Esophagus muscularis mucosa (tissue), 4 donors: ENCODE measurements at regions not wholly inside any gene's neighbourhood (a gene's known extent, or its start where the extent isn't known, plus 50 kb on each side); places are given as distances from the start of the nearest gene placed in this dataset.

Experiments
- DNase-seq: peaks from one replicate; pipeline ENCODE4 v3.0.0-alpha.2; 2017; ENCODE audit errors: extremely low spot score
- H3K27ac ChIP-seq, 4 donors: fragments of 200-600 bp; sonication (generic); replicated peaks in 1 of 4; 1 replicate in 3 of 4; 2 replicates in 1 of 4; pipeline ENCODE4 v1.5.1; 2016 to 2019; ENCODE audit warnings: mild to moderate bottlenecking in 1 of 4
- H3K27me3 ChIP-seq, 4 donors: fragments of 200-600 bp; sonication (generic); one replicate each; pipeline versions ENCODE4 v1.5.1 to v1.6.0; 2016 to 2019
- H3K36me3 ChIP-seq, 4 donors: fragments of 200-600 bp; sonication (generic); one replicate each; pipeline ENCODE4 v1.5.1; 2016 to 2019
- H3K4me1 ChIP-seq, 4 donors: fragments of 200-600 bp; sonication (generic); one replicate each; pipeline ENCODE4 v1.5.1; 2016 to 2019
- H3K4me3 ChIP-seq, 4 donors: fragments of 200-600 bp; sonication (generic); 1 replicate in 2 of 4; 2 replicates in 2 of 4; pipeline ENCODE4 v1.5.1; 2016 to 2019; ENCODE audit warnings: mild to moderate bottlenecking in 4 of 4, moderate library complexity in 1 of 4
- H3K9me3 ChIP-seq, 4 donors: fragments of 200-600 bp; sonication (generic); 1 replicate in 3 of 4; 2 replicates in 1 of 4; pipeline ENCODE4 v1.5.1; 2016 to 2019
- EP300 ChIP-seq: sonication (generic); formaldehyde crosslinking; IDR thresholded peaks from one replicate; pipeline ENCODE4 v1.6.1; 2017; ENCODE audit warnings: antibody characterized with exemption
- POLR2A ChIP-seq: fragments of 450-650 bp; IDR thresholded peaks from one replicate; pipeline ENCODE4 v1.6.1; 2017; ENCODE audit warnings: antibody characterized with exemption, moderate library complexity, mild to moderate bottlenecking, low read depth
- POLR2AphosphoS5 ChIP-seq, 2 donors: sonication (generic); formaldehyde crosslinking; IDR thresholded peaks; one replicate each; pipeline ENCODE4 v1.6.1; 2017; ENCODE audit warnings: antibody characterized with exemption in 2 of 2
- WGBS: methylation state at CpG from one replicate; pipeline ENCODE4 v1.1.5; 2018; 5-methylcytosine and 5-hydroxymethylcytosine counted together
- intact Hi-C: fragments of 100-400 bp; cut with DNase I; formaldehyde crosslinking; loops from one replicate; pipeline ENCODE4 v1.15.1; 2023
- TF ChIP-seq, protein P1 (sequence below), 3 experiments: fragments of 200-600 bp in 2 of 3; fragments of 450-650 bp in 1 of 3; sonication (generic) in 2 of 3; IDR thresholded peaks; one replicate each; pipeline ENCODE4 v1.5.1; 2017 to 2019; ENCODE audit warnings: antibody characterized with exemption in 3 of 3, mild to moderate bottlenecking in 2 of 3, moderate library complexity in 1 of 3

- TF ChIP-seq EP300 (no peak), POLR2A (no peak), POLR2AphosphoS5 (IDR thresholded peaks at IDR 0.05) (no peak)
- TF ChIP-seq, protein P1, sequence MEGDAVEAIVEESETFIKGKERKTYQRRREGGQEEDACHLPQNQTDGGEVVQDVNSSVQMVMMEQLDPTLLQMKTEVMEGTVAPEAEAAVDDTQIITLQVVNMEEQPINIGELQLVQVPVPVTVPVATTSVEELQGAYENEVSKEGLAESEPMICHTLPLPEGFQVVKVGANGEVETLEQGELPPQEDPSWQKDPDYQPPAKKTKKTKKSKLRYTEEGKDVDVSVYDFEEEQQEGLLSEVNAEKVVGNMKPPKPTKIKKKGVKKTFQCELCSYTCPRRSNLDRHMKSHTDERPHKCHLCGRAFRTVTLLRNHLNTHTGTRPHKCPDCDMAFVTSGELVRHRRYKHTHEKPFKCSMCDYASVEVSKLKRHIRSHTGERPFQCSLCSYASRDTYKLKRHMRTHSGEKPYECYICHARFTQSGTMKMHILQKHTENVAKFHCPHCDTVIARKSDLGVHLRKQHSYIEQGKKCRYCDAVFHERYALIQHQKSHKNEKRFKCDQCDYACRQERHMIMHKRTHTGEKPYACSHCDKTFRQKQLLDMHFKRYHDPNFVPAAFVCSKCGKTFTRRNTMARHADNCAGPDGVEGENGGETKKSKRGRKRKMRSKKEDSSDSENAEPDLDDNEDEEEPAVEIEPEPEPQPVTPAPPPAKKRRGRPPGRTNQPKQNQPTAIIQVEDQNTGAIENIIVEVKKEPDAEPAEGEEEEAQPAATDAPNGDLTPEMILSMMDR (IDR thresholded peaks at IDR 0.05): no peak
- Histone ChIP-seq H3K9me3 (no peaks in the 10 kb centered on the region), H3K36me3 (no peaks in the 10 kb centered on the region), H3K4me3 (no peak overlapping the region), H3K4me1 (peaks cover 0 to 11% (median 3%) of the 10 kb centered on the region in 4 donors), H3K27ac (no peak overlapping the region), H3K27me3 (no peaks in the 10 kb centered on the region)
- intact Hi-C loops: no loop called here
- no peak for DNase-seq
- WGBS: 43% methylated on average over 4 of the region's 4 CpGs
Measured at GRCh38 chrX:21158678-21159077, 215.5 kb upstream of the CNKSR2 start.

DNA sequence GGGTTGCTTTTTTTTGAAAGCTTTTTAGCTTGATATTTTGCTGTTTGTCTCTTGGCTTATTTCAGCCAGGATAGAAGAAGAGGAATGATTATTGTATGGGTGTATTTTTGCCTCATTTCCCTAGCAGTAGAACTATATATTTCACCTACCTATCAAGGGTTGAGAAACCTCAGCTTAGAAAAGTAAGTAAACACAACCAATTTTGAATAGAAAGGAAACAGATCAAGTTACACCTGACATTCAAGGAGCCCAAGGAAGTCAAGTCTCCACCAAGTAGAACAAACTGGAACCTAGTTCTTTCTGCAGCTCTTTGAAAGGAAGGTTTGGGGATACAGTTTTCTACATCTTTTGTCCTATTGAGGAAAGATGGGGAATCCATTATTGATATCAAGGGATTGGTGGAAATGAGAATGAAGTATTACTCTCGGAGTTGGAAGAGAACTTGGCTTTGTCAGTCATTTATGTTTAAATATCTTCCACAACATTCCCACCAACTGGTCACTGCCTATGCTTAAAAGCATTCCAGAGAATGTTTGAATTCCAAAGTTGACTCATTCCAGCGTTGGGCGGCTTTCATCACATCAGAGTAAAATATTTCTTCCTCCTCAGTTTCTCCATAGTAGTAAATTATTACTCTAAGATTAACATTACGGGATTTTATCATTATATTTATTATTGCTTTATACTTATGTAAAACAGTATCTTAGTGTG, 207.8 kb upstream of the CNKSR2 start:
- no peak overlapping the region for H3K4me3 ChIP-seq
- H3K4me1 ChIP-seq: peaks cover 0 to 13% (median 0%) of the 10 kb centered on the region in 4 donors
- TF ChIP-seq, protein P1 (IDR thresholded peaks at IDR 0.05): no peak
- no peak for TF ChIP-seq POLR2AphosphoS5 (IDR thresholded peaks at IDR 0.05)
- TF ChIP-seq EP300: no peak
- TF ChIP-seq POLR2A: no peak
- no peak for DNase-seq
- H3K27ac ChIP-seq: no peak overlapping the region
- H3K9me3 ChIP-seq: no peaks in the 10 kb centered on the region
- intact Hi-C loops: no loop called here
- no peaks in the 10 kb centered on the region for H3K27me3 ChIP-seq
- H3K36me3 ChIP-seq: no peaks in the 10 kb centered on the region
- 49% methylated on average over 4 of the region's 4 CpGs for WGBS

DNA sequence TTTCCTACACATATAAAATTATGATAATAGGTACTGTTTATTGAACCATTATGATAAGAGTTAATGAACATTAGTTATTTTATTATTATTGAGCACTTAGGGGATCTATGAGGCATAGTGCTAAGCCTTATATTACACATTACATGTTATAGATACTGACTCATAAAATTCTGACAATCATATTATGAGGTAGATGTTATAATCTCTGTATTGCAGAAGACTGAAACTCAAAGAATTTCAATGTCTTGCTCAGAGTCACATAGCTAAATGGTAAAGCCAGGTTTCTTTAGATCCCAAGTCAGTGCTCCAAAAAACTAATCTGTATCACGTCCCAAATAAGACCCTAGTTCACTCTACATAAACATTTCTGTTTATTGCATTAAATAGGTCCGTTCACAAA, 207.2 kb upstream of the CNKSR2 start:
- Histone ChIP-seq H3K36me3 (no peaks in the 10 kb centered on the region), H3K9me3 (no peaks in the 10 kb centered on the region), H3K27ac (no peak overlapping the region), H3K4me3 (no peak overlapping the region), H3K4me1 (peaks cover 0 to 13% (median 0%) of the 10 kb centered on the region in 4 donors), H3K27me3 (no peaks in the 10 kb centered on the region)
- 13% methylated on average over 2 of the region's 2 CpGs for WGBS
- intact Hi-C loops: no loop called here
- no peak for DNase-seq
- TF ChIP-seq, protein P1 (IDR thresholded peaks at IDR 0.05): no peak
- TF ChIP-seq POLR2AphosphoS5 (IDR thresholded peaks at IDR 0.05) (no peak), EP300 (no peak), POLR2A (no peak)

DNA sequence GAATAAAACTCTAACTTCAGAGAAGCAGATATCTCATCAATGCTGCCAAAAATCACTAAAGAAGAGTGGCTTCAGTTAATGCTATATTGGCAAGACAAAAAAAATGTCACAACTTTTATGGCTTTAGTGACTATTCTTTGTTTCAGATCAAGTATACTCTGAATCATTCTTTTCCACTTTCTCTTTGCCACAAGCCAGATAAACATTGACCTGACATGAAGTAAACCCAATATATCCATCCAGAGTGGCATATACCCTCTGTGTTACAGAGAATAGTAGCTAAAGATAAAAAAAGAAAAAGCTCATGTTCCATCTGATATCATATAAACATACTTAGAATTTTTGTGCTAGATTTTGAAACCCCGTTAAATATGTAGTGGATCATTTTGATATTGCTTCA, 206.7 kb upstream of the CNKSR2 start:
- TF ChIP-seq, protein P1 (IDR thresholded peaks at IDR 0.05): no peak
- TF ChIP-seq POLR2A: no peak
- TF ChIP-seq EP300: no peak
- no peak for TF ChIP-seq POLR2AphosphoS5 (IDR thresholded peaks at IDR 0.05)
- no peak overlapping the region for H3K27ac ChIP-seq
- intact Hi-C loops: no loop called here

More for the DNA sequence above, 206.7 kb upstream of the CNKSR2 start:
- Histone ChIP-seq H3K9me3 (no peaks in the 10 kb centered on the region), H3K27me3 (no peaks in the 10 kb centered on the region), H3K36me3 (no peaks in the 10 kb centered on the region), H3K4me3 (no peak overlapping the region), H3K4me1 (peaks cover 0 to 13% (median 0%) of the 10 kb centered on the region in 4 donors)
- 71% methylated on average over 1 of the region's 1 CpG for WGBS
- DNase-seq: no peak
